A673 (cell line): ENCODE measurements at regions not wholly inside any gene's neighbourhood (a gene's known extent, or its start where the extent isn't known, plus 50 kb on each side); places are given as distances from the start of the nearest gene placed in this dataset.

Experiments used
- BruUV-seq: library from RNA; stranded (reverse); fragments of 400-500 nt; replicated peaks from 2 replicates; lab custom pipeline; 2021; lab: Mats Ljungman, UMichigan
- CTCF ChIA-PET: fragments of 300-600 bp; sonication (Branson Sonifier 250); formaldehyde crosslinking; loops from one replicate; lab custom pipeline; 2022; ENCODE audit warnings: antibody characterized with exemption; lab: Charles Lee
- POLR2A ChIA-PET: fragments of 300-600 bp; sonication (Branson Sonifier 250); formaldehyde crosslinking; loops from one replicate; lab custom pipeline; 2022; ENCODE audit warnings: antibody characterized with exemption; ENCODE audit not compliant: low non-redundant PET; lab: Charles Lee
- DNase-seq: peaks from one replicate; pipeline ENCODE4 v3.0.0-alpha.2; 2015; ENCODE audit warnings: low spot score
- H3K27ac ChIP-seq: fragments of 200-600 bp; sonication (generic); 2 replicates; pipeline ENCODE4 v1.5.1; 2016; ENCODE audit warnings: mixed run types, low read depth, mild to moderate bottlenecking, mixed read lengths, antibody characterized with exemption, low read length; ENCODE audit not compliant: poor library complexity, severe bottlenecking
- H3K27me3 ChIP-seq: fragments of 200-600 bp; sonication (generic); replicated peaks from 2 replicates; pipeline ENCODE4 v1.6.1; 2017; ENCODE audit warnings: mixed run types, low read depth, mild to moderate bottlenecking, mixed read lengths, antibody characterized with exemption, low read length; ENCODE audit not compliant: insufficient read depth, poor library complexity
- H3K36me3 ChIP-seq: fragments of 200-600 bp; sonication (generic); 2 replicates; pipeline ENCODE4 v1.6.1; 2016; ENCODE audit warnings: mixed run types, mild to moderate bottlenecking, mixed read lengths, antibody characterized with exemption, low read length; ENCODE audit not compliant: insufficient read depth, poor library complexity, severe bottlenecking
- H3K4me1 ChIP-seq: fragments of 200-600 bp; sonication (generic); 2 replicates; pipeline ENCODE4 v1.6.1; 2017; ENCODE audit warnings: mixed run types, mild to moderate bottlenecking, mixed read lengths, antibody characterized with exemption, low read length; ENCODE audit not compliant: insufficient read depth, poor library complexity, severe bottlenecking
- H3K4me3 ChIP-seq: fragments of 200-600 bp; sonication (generic); 2 replicates; pipeline ENCODE4 v1.5.1; 2016; ENCODE audit warnings: low read depth, mixed run types, mild to moderate bottlenecking, mixed read lengths, low read length; ENCODE audit not compliant: poor library complexity, severe bottlenecking
- H3K9me3 ChIP-seq: fragments of 200-600 bp; sonication (generic); 2 replicates; pipeline ENCODE4 v1.6.1; 2016; ENCODE audit warnings: mixed run types, low read depth, mild to moderate bottlenecking, mixed read lengths, antibody characterized with exemption, low read length; ENCODE audit not compliant: poor library complexity, severe bottlenecking
- EZH2 ChIP-seq: fragments of 200-600 bp; sonication (generic); IDR thresholded peaks from 2 replicates; pipeline ENCODE4 v1.6.1; 2017; ENCODE audit warnings: borderline replicate concordance, low read depth, mild to moderate bottlenecking, mixed read lengths, antibody characterized with exemption, low read length; ENCODE audit not compliant: poor library complexity, severe bottlenecking
- intact Hi-C: fragments of 100-400 bp; cut with micrococcal nuclease; formaldehyde crosslinking; loops from one replicate; pipeline ENCODE4 v1.10.0; 2022; ENCODE audit not compliant: unreplicated experiment
- TF ChIP-seq, protein P1 (sequence below): fragments of 300-800, 200-600 bp; sonication (generic); conservative IDR thresholded peaks from 2 replicates; pipeline ENCODE4 v1.5.1; 2017; ENCODE audit warnings: low read depth, mild to moderate bottlenecking, antibody characterized with exemption, low read length, moderate library complexity, mixed read lengths

DNA sequence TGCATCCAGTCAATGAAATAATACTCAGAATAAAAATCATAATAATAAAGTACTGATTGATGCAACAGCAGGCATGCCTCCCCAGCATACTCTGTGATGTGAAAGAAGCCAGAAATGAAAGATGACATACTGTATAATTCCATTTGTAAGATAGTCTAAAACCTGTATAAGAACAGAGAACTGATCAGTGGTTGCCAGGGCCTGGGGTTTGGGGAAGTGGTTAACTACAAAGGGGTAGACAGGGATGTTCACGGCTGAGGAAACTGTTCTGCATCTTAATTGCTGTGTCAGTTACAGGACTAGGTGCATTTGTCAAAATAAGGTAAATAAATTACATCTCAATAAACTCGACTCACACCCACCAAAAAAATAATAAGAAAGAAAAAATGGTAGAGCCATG is 81.3 kb upstream of the BMP2 start:
- H3K9me3 ChIP-seq, result no peaks in the 10 kb centered on the region
- TF ChIP-seq, protein P1, sequence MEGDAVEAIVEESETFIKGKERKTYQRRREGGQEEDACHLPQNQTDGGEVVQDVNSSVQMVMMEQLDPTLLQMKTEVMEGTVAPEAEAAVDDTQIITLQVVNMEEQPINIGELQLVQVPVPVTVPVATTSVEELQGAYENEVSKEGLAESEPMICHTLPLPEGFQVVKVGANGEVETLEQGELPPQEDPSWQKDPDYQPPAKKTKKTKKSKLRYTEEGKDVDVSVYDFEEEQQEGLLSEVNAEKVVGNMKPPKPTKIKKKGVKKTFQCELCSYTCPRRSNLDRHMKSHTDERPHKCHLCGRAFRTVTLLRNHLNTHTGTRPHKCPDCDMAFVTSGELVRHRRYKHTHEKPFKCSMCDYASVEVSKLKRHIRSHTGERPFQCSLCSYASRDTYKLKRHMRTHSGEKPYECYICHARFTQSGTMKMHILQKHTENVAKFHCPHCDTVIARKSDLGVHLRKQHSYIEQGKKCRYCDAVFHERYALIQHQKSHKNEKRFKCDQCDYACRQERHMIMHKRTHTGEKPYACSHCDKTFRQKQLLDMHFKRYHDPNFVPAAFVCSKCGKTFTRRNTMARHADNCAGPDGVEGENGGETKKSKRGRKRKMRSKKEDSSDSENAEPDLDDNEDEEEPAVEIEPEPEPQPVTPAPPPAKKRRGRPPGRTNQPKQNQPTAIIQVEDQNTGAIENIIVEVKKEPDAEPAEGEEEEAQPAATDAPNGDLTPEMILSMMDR, result no peak
- no peak for TF ChIP-seq EZH2
- no peak overlapping the region for H3K4me3 ChIP-seq
- no peaks in the 10 kb centered on the region for H3K36me3 ChIP-seq
- no peak for DNase-seq
- BruUV-seq, result no TSS peak
- CTCF ChIA-PET, result no interaction called here
- intact Hi-C loops, result no loop called here
- POLR2A ChIA-PET, result no interaction called here
- H3K27me3 ChIP-seq, result no peaks in the 10 kb centered on the region
- H3K27ac ChIP-seq, result no peak overlapping the region
- H3K4me1 ChIP-seq, result no peaks in the 10 kb centered on the region

DNA sequence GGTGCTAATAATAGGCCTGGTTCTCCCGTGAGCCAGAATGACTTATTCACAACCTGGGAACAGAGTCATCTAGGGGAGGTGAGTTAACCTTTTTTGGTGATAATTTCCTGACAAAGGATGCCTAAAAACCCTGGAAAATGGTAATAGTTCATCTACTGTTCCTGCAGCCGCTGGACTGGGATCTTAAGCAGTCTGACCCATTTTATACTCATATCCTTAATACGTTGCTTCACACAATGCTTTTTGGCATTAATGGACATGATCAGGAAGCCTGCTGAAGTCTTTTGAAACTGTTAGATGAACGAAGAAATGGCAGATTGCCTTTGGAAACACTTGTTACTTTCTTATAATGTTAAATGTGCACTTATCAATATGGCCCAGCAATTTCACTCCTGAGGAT is 81.9 kb upstream of the BMP2 start:
- Histone ChIP-seq H3K27me3 (no peaks in the 10 kb centered on the region), H3K4me1 (no peaks in the 10 kb centered on the region), H3K9me3 (no peaks in the 10 kb centered on the region), H3K36me3 (no peaks in the 10 kb centered on the region), H3K4me3 (no peak overlapping the region), H3K27ac (no peak overlapping the region)
- no TSS peak for BruUV-seq
- TF ChIP-seq EZH2, result no peak
- TF ChIP-seq, protein P1, result no peak
- DNase-seq, result no peak
- intact Hi-C loops, result no loop called here
- CTCF ChIA-PET, result no interaction called here
- POLR2A ChIA-PET, result no interaction called here

DNA sequence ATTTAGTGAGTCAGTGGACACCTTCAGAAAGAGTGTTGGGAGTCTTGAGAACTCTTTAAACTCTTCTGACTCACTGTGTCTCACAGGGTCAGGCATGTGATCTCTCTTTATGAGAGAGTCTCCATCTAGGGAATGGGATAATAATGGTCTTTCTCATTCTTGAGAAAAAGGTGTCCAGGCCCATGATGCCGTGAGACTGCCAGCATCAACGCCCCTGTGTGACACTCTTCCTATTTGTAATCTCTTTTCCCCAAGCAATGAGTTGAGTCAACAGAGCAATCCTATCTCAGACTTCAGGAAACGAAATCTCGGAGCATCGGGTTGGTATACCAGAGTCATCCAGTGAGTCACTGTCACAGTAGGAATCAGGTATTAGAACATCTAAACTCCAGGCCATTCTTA is 82.3 kb upstream of the BMP2 start:
- Histone ChIP-seq H3K27ac (no peak overlapping the region), H3K9me3 (no peaks in the 10 kb centered on the region), H3K4me1 (no peaks in the 10 kb centered on the region), H3K4me3 (no peak overlapping the region), H3K36me3 (no peaks in the 10 kb centered on the region), H3K27me3 (no peaks in the 10 kb centered on the region)
- intact Hi-C loops, result no loop called here
- no peak for DNase-seq
- no TSS peak for BruUV-seq
- ChIA-PET POLR2A (no interaction called here), CTCF (no interaction called here)
- no peak for TF ChIP-seq EZH2
- TF ChIP-seq, protein P1, result no peak
